ENCODE measurements at regions not wholly inside any gene's neighbourhood (a gene's known extent, or its start where the extent isn't known, plus 50 kb on each side); places are given as distances from the start of the nearest gene placed in this dataset.
A peak's percentile ranks its signal among the peaks of the same experiment; 100 is the strongest.

GRCh38 chr22:46026899-46027210 is 49.9 kb upstream of the WNT7B start:
- TF ChIP-seq, protein P1, sequence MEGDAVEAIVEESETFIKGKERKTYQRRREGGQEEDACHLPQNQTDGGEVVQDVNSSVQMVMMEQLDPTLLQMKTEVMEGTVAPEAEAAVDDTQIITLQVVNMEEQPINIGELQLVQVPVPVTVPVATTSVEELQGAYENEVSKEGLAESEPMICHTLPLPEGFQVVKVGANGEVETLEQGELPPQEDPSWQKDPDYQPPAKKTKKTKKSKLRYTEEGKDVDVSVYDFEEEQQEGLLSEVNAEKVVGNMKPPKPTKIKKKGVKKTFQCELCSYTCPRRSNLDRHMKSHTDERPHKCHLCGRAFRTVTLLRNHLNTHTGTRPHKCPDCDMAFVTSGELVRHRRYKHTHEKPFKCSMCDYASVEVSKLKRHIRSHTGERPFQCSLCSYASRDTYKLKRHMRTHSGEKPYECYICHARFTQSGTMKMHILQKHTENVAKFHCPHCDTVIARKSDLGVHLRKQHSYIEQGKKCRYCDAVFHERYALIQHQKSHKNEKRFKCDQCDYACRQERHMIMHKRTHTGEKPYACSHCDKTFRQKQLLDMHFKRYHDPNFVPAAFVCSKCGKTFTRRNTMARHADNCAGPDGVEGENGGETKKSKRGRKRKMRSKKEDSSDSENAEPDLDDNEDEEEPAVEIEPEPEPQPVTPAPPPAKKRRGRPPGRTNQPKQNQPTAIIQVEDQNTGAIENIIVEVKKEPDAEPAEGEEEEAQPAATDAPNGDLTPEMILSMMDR (IDR thresholded peaks at IDR 0.05; ENCODE audit: extremely low read depth, low read depth, low read length), result no peak
- Histone ChIP-seq H3K9me3 (ENCODE audit: low read depth, low read length) (no peaks in the 10 kb centered on the region), H3K36me3 (ENCODE audit: insufficient read depth, low read length) (no peaks in the 10 kb centered on the region), H3K4me1 (ENCODE audit: insufficient read depth, low read length) (peaks cover 9% of the 10 kb centered on the region), H4K20me1 (ENCODE audit: insufficient read depth, low read length) (no peaks in the 10 kb centered on the region), H2AFZ (ENCODE audit: low read length) (peak overlapping the region; percentile 82), H3K4me2 (ENCODE audit: insufficient read depth, low read length) (peak overlapping the region; percentile 83), H3K79me2 (ENCODE audit: insufficient read depth, low read length) (no peaks in the 10 kb centered on the region), H3K27me3 (ENCODE audit: insufficient read depth, low read length) (no peaks in the 10 kb centered on the region), H3K4me3 (ENCODE audit: insufficient read depth, low read length) (peak overlapping the region; percentile 70), H3K27ac (ENCODE audit: low read depth, low read length) (no peak overlapping the region)
- DNase-seq (ENCODE audit: insufficient read length, low spot score, missing footprints), result peak; percentile 38

DNA sequence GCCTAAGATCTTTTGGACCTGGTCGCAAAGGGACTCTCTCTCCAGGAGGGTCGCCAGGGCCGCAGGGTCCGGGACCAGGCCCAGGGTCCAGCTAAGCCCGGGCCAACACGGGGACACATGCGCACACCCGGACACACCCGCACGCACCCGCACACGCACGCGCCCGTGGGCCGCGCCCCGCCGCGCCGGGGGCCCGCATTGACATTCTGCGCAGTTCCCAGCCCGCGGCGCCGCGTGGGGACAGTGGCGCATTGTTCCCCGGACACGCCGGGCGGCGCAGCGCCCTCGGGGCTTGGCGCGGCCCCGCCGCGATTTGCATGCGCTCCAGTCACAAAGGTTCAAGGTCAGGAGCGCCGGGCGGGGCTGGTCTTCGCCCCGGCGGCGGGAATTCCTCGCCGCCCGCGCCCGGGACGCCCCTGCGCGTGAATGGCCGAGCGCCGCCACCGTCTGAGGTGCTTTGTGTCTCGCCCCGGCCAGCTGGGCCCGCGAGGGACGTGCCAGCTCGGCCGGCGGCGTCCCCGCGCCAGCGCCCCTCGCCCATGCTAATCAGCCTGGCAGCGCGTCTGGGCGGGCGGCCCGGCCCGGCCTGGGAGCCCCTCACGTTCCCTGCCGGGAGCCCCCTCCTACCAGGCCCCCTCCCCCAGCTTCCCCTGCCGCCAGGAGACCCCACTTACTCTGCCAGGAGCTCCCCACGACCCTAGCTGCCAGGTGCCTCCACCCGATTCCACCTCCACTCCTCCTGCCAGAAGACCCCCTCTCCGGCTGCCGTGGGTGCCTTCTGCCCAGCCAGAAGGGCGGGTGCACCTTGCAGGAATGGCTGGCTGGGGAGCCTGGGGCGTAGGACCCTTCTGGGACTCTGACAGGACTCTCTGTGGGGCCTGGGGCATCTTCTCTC is 50.5 kb upstream of the WNT7B start:
- H3K27ac ChIP-seq (ENCODE audit: low read depth, low read length), result no peak overlapping the region
- no peaks in the 10 kb centered on the region for H3K79me2 ChIP-seq (ENCODE audit: insufficient read depth, low read length)
- peak; percentile 90 for DNase-seq (ENCODE audit: insufficient read length, low spot score, missing footprints)
- no peaks in the 10 kb centered on the region for H3K27me3 ChIP-seq (ENCODE audit: insufficient read depth, low read length)
- H3K4me1 ChIP-seq (ENCODE audit: insufficient read depth, low read length), result peaks cover 9% of the 10 kb centered on the region
- H3K9me3 ChIP-seq (ENCODE audit: low read depth, low read length), result no peaks in the 10 kb centered on the region
- no peaks in the 10 kb centered on the region for H4K20me1 ChIP-seq (ENCODE audit: insufficient read depth, low read length)
- no peaks in the 10 kb centered on the region for H3K36me3 ChIP-seq (ENCODE audit: insufficient read depth, low read length)
- peak overlapping the region; percentile 70 for H3K4me3 ChIP-seq (ENCODE audit: insufficient read depth, low read length)
- peak overlapping the region; percentile 82 for H2AFZ ChIP-seq (ENCODE audit: low read length)
- H3K4me2 ChIP-seq (ENCODE audit: insufficient read depth, low read length), result peak overlapping the region; percentile 83
- TF ChIP-seq, protein P1 (IDR thresholded peaks at IDR 0.05; ENCODE audit: extremely low read depth, low read depth, low read length), result no peak

GRCh38 chr22:46028106-46028991 is 51.4 kb upstream of the WNT7B start:
- Histone ChIP-seq H3K4me1 (ENCODE audit: insufficient read depth, low read length) (peaks cover 6% of the 10 kb centered on the region), H3K27ac (ENCODE audit: low read depth, low read length) (no peak overlapping the region), H3K9me3 (ENCODE audit: low read depth, low read length) (no peaks in the 10 kb centered on the region), H3K36me3 (ENCODE audit: insufficient read depth, low read length) (no peaks in the 10 kb centered on the region), H3K27me3 (ENCODE audit: insufficient read depth, low read length) (no peaks in the 10 kb centered on the region), H3K4me3 (ENCODE audit: insufficient read depth, low read length) (no peak overlapping the region), H3K4me2 (ENCODE audit: insufficient read depth, low read length) (no peak overlapping the region), H2AFZ (ENCODE audit: low read length) (no peak overlapping the region), H4K20me1 (ENCODE audit: insufficient read depth, low read length) (no peaks in the 10 kb centered on the region), H3K79me2 (ENCODE audit: insufficient read depth, low read length) (no peaks in the 10 kb centered on the region)
- DNase-seq (ENCODE audit: insufficient read length, low spot score, missing footprints), result peak; percentile 45
- TF ChIP-seq, protein P1 (IDR thresholded peaks at IDR 0.05; ENCODE audit: extremely low read depth, low read depth, low read length), result no peak

GRCh38 chr22:46029036-46029435 is 52.1 kb upstream of the WNT7B start:
- H3K9me3 ChIP-seq (ENCODE audit: low read depth, low read length), result no peaks in the 10 kb centered on the region
- H3K4me2 ChIP-seq (ENCODE audit: insufficient read depth, low read length), result no peak overlapping the region
- H3K79me2 ChIP-seq (ENCODE audit: insufficient read depth, low read length), result no peaks in the 10 kb centered on the region
- TF ChIP-seq, protein P1 (IDR thresholded peaks at IDR 0.05; ENCODE audit: extremely low read depth, low read depth, low read length), result no peak
- H4K20me1 ChIP-seq (ENCODE audit: insufficient read depth, low read length), result no peaks in the 10 kb centered on the region
- peaks cover 7% of the 10 kb centered on the region for H3K4me1 ChIP-seq (ENCODE audit: insufficient read depth, low read length)
- no peak overlapping the region for H3K27ac ChIP-seq (ENCODE audit: low read depth, low read length)
- no peaks in the 10 kb centered on the region for H3K36me3 ChIP-seq (ENCODE audit: insufficient read depth, low read length)
- H3K4me3 ChIP-seq (ENCODE audit: insufficient read depth, low read length), result no peak overlapping the region
- no peak for DNase-seq (ENCODE audit: insufficient read length, low spot score, missing footprints)
- no peaks in the 10 kb centered on the region for H3K27me3 ChIP-seq (ENCODE audit: insufficient read depth, low read length)
- no peak overlapping the region for H2AFZ ChIP-seq (ENCODE audit: low read length)

All from osteoblast (primary cell).